ENCODE measurements at regions not wholly inside any gene's neighbourhood (a gene's known extent, or its start where the extent isn't known, plus 50 kb on each side); places are given as distances from the start of the nearest gene placed in this dataset.

- TF ChIP-seq CTCF (IDR thresholded peaks at IDR 0.05) (no peak), POLR2AphosphoS5 (IDR thresholded peaks at IDR 0.05) (no peak)
Observed at GRCh38 chr4:33184657-33185290, 2464.6 kb downstream of the PCDH7 start.

Measured in stomach (tissue), 4 donors.